H9 (cell line): ENCODE measurements at regions not wholly inside any gene's neighbourhood (a gene's known extent, or its start where the extent isn't known, plus 50 kb on each side); places are given as distances from the start of the nearest gene placed in this dataset.

Source experiments
- DNase-seq: peaks from one replicate; pipeline ENCODE4 v3.0.0-alpha.2; 2017
- H2AFZ ChIP-seq: one replicate; pipeline ENCODE4 v1.6.1; 2013; ENCODE audit warnings: mild to moderate bottlenecking, low read length, control low read depth, moderate library complexity
- H2AK5ac ChIP-seq: 2 replicates; pipeline ENCODE4 v1.6.1; 2013; ENCODE audit warnings: low read length, control low read depth, mixed read lengths; ENCODE audit not compliant: insufficient read length
- H2BK120ac ChIP-seq: one replicate; pipeline ENCODE4 v1.6.1; 2013; ENCODE audit warnings: low read depth, mild to moderate bottlenecking, low read length, control low read depth, inconsistent platforms; ENCODE audit not compliant: poor library complexity, severe bottlenecking
- H2BK12ac ChIP-seq: 2 replicates; pipeline ENCODE4 v1.6.1; 2013; ENCODE audit warnings: low read length, control low read depth, mixed read lengths, low read depth; ENCODE audit not compliant: insufficient read length
- H2BK15ac ChIP-seq: 2 replicates; pipeline ENCODE4 v1.6.1; 2013; ENCODE audit warnings: low read depth, low read length, control low read depth
- H2BK20ac ChIP-seq: one replicate; pipeline ENCODE4 v1.6.1; 2013; ENCODE audit warnings: low read depth, mild to moderate bottlenecking, low read length, control low read depth, inconsistent platforms; ENCODE audit not compliant: poor library complexity, severe bottlenecking
- H2BK5ac ChIP-seq: 2 replicates; pipeline ENCODE4 v1.6.1; 2013; ENCODE audit warnings: low read length, control low read depth, mixed read lengths; ENCODE audit not compliant: insufficient read length
- H3K14ac ChIP-seq: 2 replicates; pipeline ENCODE4 v1.6.1; 2013; ENCODE audit warnings: low read length, control low read depth; ENCODE audit not compliant: insufficient read depth
- H3K18ac ChIP-seq: 2 replicates; pipeline ENCODE4 v1.6.1; 2013; ENCODE audit warnings: low read depth, mild to moderate bottlenecking, mixed read lengths, low read length, control low read depth; ENCODE audit not compliant: insufficient read length
- H3K23ac ChIP-seq: 2 replicates; pipeline ENCODE4 v1.6.1; 2013; ENCODE audit warnings: low read length, control low read depth, mixed read lengths, low read depth; ENCODE audit not compliant: insufficient read length
- H3K23me2 ChIP-seq: 2 replicates; pipeline ENCODE4 v1.6.1; 2013; ENCODE audit warnings: low read depth, mild to moderate bottlenecking, mixed read lengths, low read length, control low read depth; ENCODE audit not compliant: insufficient read length, poor library complexity, severe bottlenecking
- H3K27ac ChIP-seq: 2 replicates; pipeline ENCODE4 v1.5.1; 2013; ENCODE audit warnings: low read length, control low read depth, mixed read lengths, low read depth; ENCODE audit not compliant: insufficient read length
- H3K27me3 ChIP-seq: 2 replicates; pipeline ENCODE4 v1.6.1; 2013; ENCODE audit warnings: low read length, control low read depth, inconsistent platforms; ENCODE audit not compliant: insufficient read depth
- H3K4ac ChIP-seq: 2 replicates; pipeline ENCODE4 v1.6.1; 2013; ENCODE audit warnings: low read depth, mild to moderate bottlenecking, control low read depth, inconsistent platforms, low read length, moderate library complexity
- H3K4me1 ChIP-seq: 2 replicates; pipeline ENCODE4 v1.6.1; 2013; ENCODE audit warnings: low read length, control low read depth, inconsistent platforms; ENCODE audit not compliant: insufficient read depth
- H3K4me2 ChIP-seq: 2 replicates; pipeline ENCODE4 v1.6.1; 2013; ENCODE audit warnings: low read length, control low read depth, mixed read lengths; ENCODE audit not compliant: insufficient read length, insufficient read depth
- H3K56ac ChIP-seq: 2 replicates; pipeline ENCODE4 v1.6.1; 2013; ENCODE audit warnings: low read depth, mild to moderate bottlenecking, mixed read lengths, low read length, control low read depth; ENCODE audit not compliant: insufficient read length
- H3K79me1 ChIP-seq: 2 replicates; pipeline ENCODE4 v1.6.1; 2013; ENCODE audit warnings: low read depth, mild to moderate bottlenecking, moderate library complexity, low read length, control low read depth, inconsistent platforms; ENCODE audit not compliant: insufficient read depth, poor library complexity, severe bottlenecking
- H3K79me2 ChIP-seq: 2 replicates; pipeline ENCODE4 v1.6.1; 2013; ENCODE audit warnings: low read length, control low read depth, inconsistent platforms; ENCODE audit not compliant: insufficient read depth
- H3K9ac ChIP-seq: 2 replicates; pipeline ENCODE4 v1.6.1; 2013; ENCODE audit warnings: low read length, control low read depth, mixed read lengths; ENCODE audit not compliant: insufficient read length; ENCODE audit errors: extremely low read depth
- H3K9me3 ChIP-seq: one replicate; pipeline ENCODE4 v1.6.1; 2013; ENCODE audit warnings: low read depth, low read length, inconsistent platforms; ENCODE audit not compliant: control insufficient read depth
- H3T11ph ChIP-seq: one replicate; pipeline ENCODE4 v1.6.1; 2013; ENCODE audit warnings: mild to moderate bottlenecking, low read length, control low read depth, inconsistent platforms
- H4K20me1 ChIP-seq: one replicate; pipeline ENCODE4 v1.6.1; 2013; ENCODE audit not compliant: control insufficient read depth, insufficient read length, insufficient read depth
- H4K5ac ChIP-seq: 2 replicates; pipeline ENCODE4 v1.6.1; 2013; ENCODE audit warnings: low read depth, mild to moderate bottlenecking, mixed read lengths, low read length, control low read depth; ENCODE audit not compliant: insufficient read length
- H4K8ac ChIP-seq: replicated peaks from 2 replicates; pipeline ENCODE4 v1.6.1; 2013; ENCODE audit warnings: low read length, control low read depth, mixed read lengths, low read depth; ENCODE audit not compliant: insufficient read length
- H4K91ac ChIP-seq: 2 replicates; pipeline ENCODE4 v1.6.1; 2013; ENCODE audit warnings: low read depth, mild to moderate bottlenecking, moderate library complexity, mixed read lengths, low read length, control low read depth; ENCODE audit not compliant: insufficient read length
- H3K27ac Mint-ChIP-seq, 3 experiments: 2 replicates in 2 of 3; 3 replicates in 1 of 3; pipeline ENCODE4 v1.8.0; 2020 to 2021; ENCODE audit warnings: mixed read lengths in 3 of 3, mild to moderate bottlenecking in 1 of 3, moderate library complexity in 1 of 3
- H3K27me3 Mint-ChIP-seq: 2 replicates; pipeline ENCODE4 v1.8.0; 2021; ENCODE audit warnings: low read depth, mild to moderate bottlenecking, moderate library complexity, mixed read lengths
- H3K36me3 Mint-ChIP-seq, 3 experiments: 2 replicates in 2 of 3; 3 replicates in 1 of 3; pipeline ENCODE4 v1.8.0; 2020 to 2021; ENCODE audit warnings: low read depth in 3 of 3, mixed read lengths in 3 of 3; ENCODE audit not compliant: insufficient read depth in 1 of 3
- H3K4me1 Mint-ChIP-seq, 2 experiments: 2 replicates each; pipeline ENCODE4 v1.8.0; 2020; ENCODE audit warnings: mixed read lengths in 2 of 2
- H3K4me3 Mint-ChIP-seq, 2 experiments: 2 replicates in 1 of 2; 3 replicates in 1 of 2; pipeline ENCODE4 v1.8.0; 2020 to 2021; ENCODE audit warnings: mild to moderate bottlenecking in 2 of 2, mixed read lengths in 2 of 2, moderate library complexity in 1 of 2
- H3K9me3 Mint-ChIP-seq, 2 experiments: 2 replicates in 1 of 2; 3 replicates in 1 of 2; pipeline ENCODE4 v1.8.0; 2020; ENCODE audit warnings: mild to moderate bottlenecking in 2 of 2, mixed read lengths in 2 of 2, moderate library complexity in 1 of 2
- WGBS: extraction: QIAGEN DNeasy Blood & Tissue Kit; methylation state at CpG from one replicate; pipeline ENCODE4 v1.1.7; 2013; ENCODE audit warnings: missing lambda C conversion rate, low lambda C conversion rate, mixed read lengths; ENCODE audit not compliant: insufficient read length; ENCODE audit errors: extremely low coverage; 5-methylcytosine and 5-hydroxymethylcytosine counted together
- TF ChIP-seq, protein P1 (sequence below): fragments of 200-600 bp; sonication (generic); conservative IDR thresholded peaks from 3 replicates; pipeline ENCODE4 v1.8.0; 2021; ENCODE audit warnings: antibody characterized with exemption, mild to moderate bottlenecking

DNA sequence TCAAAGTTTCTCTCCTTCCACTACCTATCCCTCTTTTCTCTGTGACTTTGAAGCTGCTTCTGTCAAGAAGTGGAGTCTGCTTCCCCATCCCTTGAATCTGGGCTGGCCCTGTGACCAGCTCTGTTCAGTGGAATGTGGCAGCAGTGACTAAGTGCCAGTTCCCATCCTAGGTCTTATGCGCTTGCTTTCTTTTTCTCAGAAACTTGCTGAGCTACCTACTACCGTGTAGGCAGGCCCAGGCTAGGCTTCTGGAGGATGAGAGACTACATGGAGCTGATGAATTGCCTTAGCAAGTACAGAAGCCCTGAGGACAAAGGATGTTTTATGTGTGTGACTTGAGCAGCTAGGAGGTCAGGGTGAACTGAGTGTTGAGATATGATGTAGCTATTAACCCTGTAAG is 123.2 kb downstream of the PDCD6IP start:
- Mint-ChIP-seq H3K4me3 (no peak overlapping the region), H3K27me3 (peaks cover 5% of the 10 kb centered on the region; the same call in 1 of the 2 replicates), H3K9me3 (no peaks in the 10 kb centered on the region), H3K27ac (no peak overlapping the region; a peak in 1 of 7 replicates), H3K36me3 (no peaks in the 10 kb centered on the region), H3K4me1 (peaks cover 9 to 10% of the 10 kb centered on the region in 2 experiments)
- Histone ChIP-seq H2BK120ac (no peak overlapping the region), H3K56ac (no peak overlapping the region), H3K79me1 (no peaks in the 10 kb centered on the region), H3K23ac (no peak overlapping the region), H4K91ac (no peak overlapping the region), H3K9ac (no peak overlapping the region), H3K4me2 (no peak overlapping the region), H3K18ac (no peak overlapping the region), H3K79me2 (no peaks in the 10 kb centered on the region), H2AK5ac (no peak overlapping the region), H4K5ac (no peak overlapping the region), H3K23me2 (no peaks in the 10 kb centered on the region), H2BK20ac (no peak overlapping the region), H3T11ph (no peak overlapping the region), H3K9me3 (no peaks in the 10 kb centered on the region), H4K20me1 (no peaks in the 10 kb centered on the region), H3K27ac (no peak overlapping the region), H3K14ac (no peak overlapping the region), H3K4ac (no peak overlapping the region), H3K27me3 (no peaks in the 10 kb centered on the region), H2BK15ac (no peak overlapping the region), H4K8ac (no peak overlapping the region), H2BK5ac (no peak overlapping the region), H3K4me1 (peaks cover 6% of the 10 kb centered on the region; the same call in 1 of the 2 replicates), H2BK12ac (no peak overlapping the region), H2AFZ (no peak overlapping the region)
- DNase-seq, result no peak
- WGBS, result no CpG with 5 or more reads among the region's 2 CpGs
- TF ChIP-seq, protein P1, sequence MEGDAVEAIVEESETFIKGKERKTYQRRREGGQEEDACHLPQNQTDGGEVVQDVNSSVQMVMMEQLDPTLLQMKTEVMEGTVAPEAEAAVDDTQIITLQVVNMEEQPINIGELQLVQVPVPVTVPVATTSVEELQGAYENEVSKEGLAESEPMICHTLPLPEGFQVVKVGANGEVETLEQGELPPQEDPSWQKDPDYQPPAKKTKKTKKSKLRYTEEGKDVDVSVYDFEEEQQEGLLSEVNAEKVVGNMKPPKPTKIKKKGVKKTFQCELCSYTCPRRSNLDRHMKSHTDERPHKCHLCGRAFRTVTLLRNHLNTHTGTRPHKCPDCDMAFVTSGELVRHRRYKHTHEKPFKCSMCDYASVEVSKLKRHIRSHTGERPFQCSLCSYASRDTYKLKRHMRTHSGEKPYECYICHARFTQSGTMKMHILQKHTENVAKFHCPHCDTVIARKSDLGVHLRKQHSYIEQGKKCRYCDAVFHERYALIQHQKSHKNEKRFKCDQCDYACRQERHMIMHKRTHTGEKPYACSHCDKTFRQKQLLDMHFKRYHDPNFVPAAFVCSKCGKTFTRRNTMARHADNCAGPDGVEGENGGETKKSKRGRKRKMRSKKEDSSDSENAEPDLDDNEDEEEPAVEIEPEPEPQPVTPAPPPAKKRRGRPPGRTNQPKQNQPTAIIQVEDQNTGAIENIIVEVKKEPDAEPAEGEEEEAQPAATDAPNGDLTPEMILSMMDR, result no peak
